IPS-NIHi7 (cell line): ENCODE measurements at regions not wholly inside any gene's neighbourhood (a gene's known extent, or its start where the extent isn't known, plus 50 kb on each side); places are given as distances from the start of the nearest gene placed in this dataset.

Source experiments
- DNase-seq: peaks from one replicate; pipeline ENCODE4 v3.0.0; 2012; ENCODE audit warnings: mixed read lengths; ENCODE audit errors: extremely low spot score

GRCh38 chr9:19511694-19512093 is 102.9 kb downstream of the ACER2 start:
- no peak for DNase-seq

DNA sequence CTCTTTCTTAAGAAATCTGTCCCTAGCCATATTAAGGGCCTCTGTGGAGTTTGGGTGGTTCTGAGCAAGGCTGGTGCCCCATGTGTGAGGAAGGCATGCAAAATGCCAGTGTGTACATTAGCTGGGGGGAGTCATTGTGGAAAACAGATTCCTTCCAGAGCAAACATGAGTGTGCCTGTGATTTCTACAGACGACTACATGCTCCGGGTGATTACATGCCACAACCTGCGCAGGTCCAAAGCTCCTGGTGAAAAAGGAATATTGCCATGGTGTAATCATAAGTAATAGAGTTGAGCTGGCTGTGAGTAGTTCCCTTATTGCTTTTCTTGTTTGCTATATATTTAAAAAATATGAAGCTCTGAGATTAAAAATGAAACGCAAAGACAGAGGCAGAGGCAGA is 102.1 kb downstream of the ACER2 start:
- DNase-seq = no peak
